HG02981 (cell line): ENCODE measurements at regions not wholly inside any gene's neighbourhood (a gene's known extent, or its start where the extent isn't known, plus 50 kb on each side); places are given as distances from the start of the nearest gene placed in this dataset.

Experiments used
- ATAC-seq: cut with Tn5 transposase; IDR thresholded peaks from one replicate; pipeline ENCODE4 v1.9.1; 2021; ENCODE audit warnings: mild to moderate bottlenecking, moderate library complexity; ENCODE audit not compliant: unreplicated experiment

GRCh38 chr1:87715052-87715451, 386.4 kb downstream of the LMO4 start:
- ATAC-seq, result no peak

DNA sequence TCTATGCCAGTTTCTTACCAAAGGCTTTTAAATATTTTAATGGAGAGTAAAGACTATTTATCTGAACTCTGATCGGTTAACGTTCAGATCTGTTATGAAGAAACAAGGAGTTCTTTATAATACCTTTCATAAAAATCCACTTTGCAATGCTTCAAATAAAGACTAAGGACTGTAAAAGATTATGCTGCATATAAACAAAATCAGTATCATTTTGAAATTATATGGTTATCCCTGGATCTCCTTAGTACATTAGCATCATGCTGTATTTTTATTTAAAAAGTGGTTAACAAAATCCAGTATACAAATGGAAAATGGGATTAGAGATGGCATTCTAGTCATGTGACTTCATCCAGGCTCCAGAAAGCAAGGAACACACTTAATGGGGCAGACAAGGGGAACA, 386.8 kb downstream of the LMO4 start:
- ATAC-seq, result no peak

DNA sequence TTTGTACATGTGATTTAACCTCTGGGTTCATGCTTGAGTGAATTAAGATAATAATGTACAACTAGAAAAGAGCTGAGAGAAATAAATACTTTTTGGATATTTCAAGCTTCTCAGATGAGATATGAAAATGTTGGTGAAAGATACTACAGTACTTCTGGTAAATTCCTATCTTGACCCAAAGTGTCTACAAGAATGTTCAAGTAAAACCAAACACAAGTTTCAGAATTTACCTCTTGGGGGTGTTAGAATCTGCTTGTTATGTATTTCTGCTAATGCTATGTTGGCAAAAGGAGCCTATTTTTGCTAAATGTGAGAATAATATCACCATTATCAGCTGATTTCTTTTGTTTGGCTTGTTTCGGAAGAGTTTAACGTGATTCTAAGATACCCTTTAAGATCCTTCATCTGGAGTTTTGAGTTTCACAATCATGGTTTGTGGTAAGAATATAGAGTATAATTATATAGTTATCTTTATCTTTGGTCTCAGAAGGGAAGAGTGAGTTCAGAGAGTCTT, 388.5 kb downstream of the LMO4 start:
- ATAC-seq, result no peak

DNA sequence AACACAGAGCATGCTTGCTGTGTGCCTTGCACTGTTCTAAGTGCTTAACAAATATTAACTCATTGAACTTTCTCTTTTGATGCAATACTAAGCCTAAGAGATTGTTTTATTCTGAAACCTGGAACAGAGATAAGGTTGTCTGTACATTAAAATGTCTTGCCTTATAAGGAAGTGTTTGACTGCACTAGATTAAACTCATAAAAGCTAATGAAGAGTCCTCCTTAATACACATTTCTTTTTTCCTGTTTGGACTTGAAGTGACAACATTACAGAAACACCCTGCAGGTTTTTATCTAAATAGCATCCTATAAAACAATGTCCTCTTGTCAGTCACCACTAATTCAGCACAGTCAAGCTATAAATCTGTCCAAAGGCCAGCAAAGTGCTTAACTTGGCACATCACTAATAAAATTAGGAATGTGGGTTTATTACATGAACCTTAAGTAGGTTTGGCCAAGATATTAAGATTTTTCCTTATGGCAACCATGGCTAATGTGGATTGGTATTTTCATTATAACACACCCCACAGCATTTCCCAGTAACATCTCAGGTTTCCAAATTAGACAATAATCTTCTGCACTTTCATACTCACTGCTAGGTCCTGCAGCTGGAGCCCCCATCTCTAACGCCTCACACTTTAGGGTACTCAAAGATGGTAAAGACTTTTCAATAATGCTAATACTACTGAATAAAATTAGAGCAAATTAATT, 389.7 kb downstream of the LMO4 start:
- no peak for ATAC-seq

DNA sequence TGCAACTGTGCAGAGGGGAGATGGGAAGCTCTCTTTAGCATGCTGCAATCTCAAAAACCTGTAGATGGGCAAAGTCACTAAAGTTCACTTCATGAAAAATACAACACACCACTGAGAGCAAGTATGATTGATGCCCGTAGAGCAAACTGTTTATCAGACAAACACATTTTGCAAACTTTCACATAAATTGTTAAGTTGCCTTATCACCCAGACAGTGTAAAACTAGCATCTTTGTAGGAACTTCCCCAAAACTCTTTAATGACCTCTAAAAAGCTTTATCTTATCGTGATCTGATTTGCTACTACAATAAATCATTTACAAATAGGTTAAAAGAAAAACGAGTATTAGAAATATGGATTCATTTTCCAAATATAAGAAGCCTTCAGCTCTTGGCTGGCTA, 391.0 kb downstream of the LMO4 start:
- ATAC-seq, result no peak

DNA sequence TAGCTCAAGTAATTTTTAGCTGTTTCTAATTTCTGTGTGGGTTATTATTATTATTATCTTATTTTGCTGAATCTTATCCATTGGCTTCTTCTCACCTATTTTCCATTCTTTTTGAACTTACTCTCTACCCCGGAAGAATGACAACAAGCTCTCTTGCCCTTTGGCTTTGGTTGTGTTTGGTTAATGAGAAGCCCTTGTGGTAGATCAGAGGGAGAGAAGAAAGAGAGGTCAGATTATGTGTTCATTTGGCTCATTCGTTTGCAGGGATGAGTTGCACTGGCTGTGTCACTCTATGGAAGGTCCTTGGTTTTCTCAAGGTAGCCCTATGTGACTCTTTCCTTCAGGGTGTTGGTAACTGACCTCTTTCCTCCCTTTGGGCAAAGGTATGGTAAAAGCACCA, 391.9 kb downstream of the LMO4 start:
- ATAC-seq, result no peak

DNA sequence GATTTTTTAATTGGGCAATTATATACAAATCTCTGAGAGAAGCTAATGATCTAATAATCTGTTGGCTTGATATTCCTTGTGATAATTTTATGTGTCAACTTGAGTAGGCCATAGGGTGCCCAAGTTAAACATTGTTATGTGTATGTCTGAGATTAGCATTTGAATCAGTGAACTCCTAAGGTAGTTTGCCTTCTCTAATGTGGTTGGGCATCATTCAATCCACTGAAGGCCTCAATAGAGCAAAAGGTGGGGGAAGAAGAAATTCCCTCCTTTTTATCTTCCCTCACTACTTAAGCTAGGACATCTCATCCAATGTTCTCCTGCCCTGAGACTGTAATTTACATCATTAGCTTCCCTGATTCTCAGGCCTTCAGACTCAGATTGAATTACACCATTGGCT, 394.5 kb downstream of the LMO4 start:
- ATAC-seq, result no peak

- ATAC-seq, result no peak
These were observed 399.5 kb downstream of the LMO4 start for GRCh38 chr1:87728169-87728568.

DNA sequence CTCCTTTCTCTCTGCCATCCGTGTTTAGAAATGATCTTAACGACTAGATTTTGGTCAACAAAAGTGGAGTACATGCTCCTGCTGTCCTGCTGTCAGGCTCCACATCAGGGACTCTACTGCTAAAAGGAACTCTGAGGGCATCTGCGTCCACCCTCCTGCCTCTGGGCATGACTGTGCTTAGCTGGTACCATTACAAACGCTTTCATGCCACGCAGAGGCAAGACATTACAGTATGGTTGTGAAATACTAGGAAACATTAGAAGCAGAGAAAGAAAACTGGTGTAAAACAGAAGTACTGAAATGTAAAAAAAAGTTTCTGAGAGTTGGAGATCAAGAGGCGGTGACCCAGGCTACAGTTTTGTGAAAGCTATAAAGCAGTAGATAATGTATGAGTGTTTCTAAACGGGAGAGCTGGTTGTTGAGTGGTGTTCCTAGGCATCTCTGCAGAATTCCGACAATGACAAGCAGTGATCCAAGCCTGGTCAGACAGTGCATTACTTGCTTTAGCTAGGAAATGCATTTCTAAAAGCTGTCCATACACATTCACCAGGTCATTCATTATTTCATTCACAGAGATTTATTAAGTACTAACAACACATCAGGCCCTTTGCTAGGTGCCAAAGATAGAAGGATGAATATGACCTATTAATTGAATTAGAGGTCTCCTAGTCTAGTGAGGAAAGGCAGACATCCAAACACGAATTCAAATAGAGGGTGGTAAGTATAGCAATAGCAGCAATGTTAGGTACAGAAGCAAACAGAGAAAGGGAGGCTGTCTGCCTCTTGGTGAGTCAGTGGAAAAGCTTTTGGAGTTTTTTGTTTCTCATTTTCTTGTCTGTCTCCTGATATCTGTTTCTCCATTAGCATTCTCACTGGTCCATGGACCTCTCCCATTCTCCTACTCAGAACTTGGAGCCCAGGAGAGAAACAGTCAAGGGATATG, 401.9 kb downstream of the LMO4 start:
- no peak for ATAC-seq

GRCh38 chr1:87733386-87733785, 404.7 kb downstream of the LMO4 start:
- ATAC-seq, result no peak

DNA sequence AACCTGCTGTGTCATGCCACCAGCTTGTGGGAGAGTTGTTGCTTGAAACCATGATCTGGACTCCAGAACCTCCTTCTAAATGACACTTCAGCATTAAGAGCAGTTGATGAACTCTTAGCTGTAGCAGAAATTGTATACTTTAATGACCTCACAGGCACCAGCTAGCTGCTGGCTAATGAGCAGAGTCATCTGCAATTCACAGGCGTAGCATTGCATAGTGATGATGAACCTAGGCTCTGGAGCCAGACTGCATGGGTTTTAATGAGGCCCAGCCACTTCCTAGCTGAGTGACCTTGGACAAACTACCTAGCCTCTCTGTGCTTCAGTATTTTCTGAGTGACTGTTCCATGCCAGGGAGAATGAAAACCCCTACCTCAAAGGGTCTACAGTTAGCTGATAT, 407.1 kb downstream of the LMO4 start:
- no peak for ATAC-seq

- no peak for ATAC-seq
These were observed 410.5 kb downstream of the LMO4 start for GRCh38 chr1:87739141-87739540.

DNA sequence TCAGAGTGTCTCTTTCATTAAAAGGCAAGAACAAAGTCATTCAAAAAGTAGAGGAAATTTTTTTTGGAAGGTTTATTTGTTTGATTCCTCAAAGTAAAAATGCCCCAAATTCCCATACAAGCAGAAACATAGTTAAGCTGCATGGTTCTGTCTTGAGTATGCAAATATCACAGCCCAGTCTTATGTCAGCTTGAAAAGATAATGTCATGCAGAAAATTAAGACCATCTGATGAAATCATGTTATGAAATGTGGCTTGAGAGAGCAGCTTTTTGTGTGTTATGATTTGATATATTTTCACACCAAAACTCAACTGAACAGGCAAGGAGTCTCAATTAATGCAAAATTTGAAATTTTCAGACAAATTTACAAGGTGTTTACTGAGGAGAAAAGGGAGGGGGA, 411.0 kb downstream of the LMO4 start:
- ATAC-seq, result no peak

- no peak for ATAC-seq
These were observed 414.6 kb downstream of the LMO4 start for GRCh38 chr1:87743256-87743655.

DNA sequence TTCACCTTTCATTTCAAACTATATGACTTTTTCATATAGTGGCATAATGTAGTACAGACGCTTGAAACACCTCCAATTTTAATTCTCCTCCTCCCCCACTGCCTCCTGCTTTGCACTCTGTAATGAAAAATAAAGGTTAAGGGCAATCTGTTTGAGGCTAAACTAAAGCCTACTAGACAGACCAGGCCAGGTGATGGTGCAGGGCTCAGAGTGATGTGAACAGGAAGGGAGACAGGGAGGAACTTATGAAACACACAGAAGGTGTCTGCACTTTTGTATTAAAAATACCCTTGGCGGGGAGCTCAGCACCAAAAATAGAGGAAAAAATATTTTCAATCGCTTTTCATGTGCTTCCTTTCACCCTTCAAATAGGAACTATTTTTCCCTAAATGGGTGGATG, 415.4 kb downstream of the LMO4 start:
- no peak for ATAC-seq

- no peak for ATAC-seq
These were observed 416.1 kb downstream of the LMO4 start for GRCh38 chr1:87744763-87745162.

DNA sequence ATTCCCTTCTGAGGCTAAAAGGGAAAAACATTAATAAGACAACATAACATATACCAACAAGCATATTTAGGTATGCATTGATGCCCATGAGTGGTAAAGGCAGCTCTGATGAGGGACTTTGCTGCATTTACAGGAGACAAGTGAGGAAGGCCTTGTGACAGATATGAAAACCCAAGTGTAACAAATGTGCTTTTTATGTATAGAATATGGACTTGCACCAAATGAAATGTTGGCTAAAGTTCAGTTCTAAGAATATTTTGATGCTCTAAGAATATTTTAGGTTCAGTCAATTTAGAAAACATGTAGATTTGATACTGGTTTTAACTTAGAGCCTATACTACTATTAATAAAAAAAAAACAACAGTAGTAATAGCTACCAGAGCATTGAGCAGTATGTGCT, 424.7 kb downstream of the LMO4 start:
- no peak for ATAC-seq

DNA sequence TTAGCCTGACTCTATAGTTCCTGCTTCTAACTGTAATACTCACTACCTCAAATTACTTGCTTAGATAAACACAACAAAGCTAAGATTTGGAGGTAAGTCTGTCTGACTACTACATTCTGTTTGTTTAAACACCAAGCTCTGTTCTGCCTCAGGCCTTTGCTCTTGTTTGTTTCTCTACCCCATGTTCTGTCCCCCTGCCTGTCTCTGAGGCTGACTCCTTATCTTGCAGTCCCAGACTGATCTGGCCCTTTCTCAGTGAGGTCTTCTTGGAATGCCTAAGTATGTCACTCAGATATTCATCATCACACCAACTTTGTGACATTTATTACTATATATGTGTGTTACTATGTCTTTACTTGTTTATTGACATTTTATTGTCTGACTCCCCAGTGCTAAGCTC, 425.5 kb downstream of the LMO4 start:
- ATAC-seq, result no peak

GRCh38 chr1:87757676-87758075, 429.0 kb downstream of the LMO4 start:
- no peak for ATAC-seq

GRCh38 chr1:87759421-87760087, 430.9 kb downstream of the LMO4 start:
- ATAC-seq, result no peak

- no peak for ATAC-seq
These were observed 431.5 kb downstream of the LMO4 start for GRCh38 chr1:87760155-87760554.

DNA sequence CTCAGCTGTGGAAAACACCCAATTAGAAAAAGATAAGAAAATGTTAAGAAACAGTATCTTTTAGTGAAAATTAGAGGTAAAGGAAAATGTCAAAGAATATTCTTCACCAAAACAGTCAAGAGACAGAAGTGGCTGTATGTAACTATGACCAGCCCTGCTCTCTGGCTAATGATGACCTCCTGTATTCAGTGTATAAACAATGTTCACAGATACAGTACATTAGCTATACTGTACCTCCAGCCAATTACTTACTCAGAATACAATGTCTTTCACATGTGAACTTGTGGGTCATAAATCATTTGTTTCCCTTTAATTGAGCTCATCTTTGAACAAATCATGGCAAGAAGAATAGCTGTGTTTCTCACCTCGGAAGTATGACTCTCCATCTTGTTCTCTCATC, 432.0 kb downstream of the LMO4 start:
- ATAC-seq, result no peak
